ENCODE measurements at regions not wholly inside any gene's neighbourhood (a gene's known extent, or its start where the extent isn't known, plus 50 kb on each side); places are given as distances from the start of the nearest gene placed in this dataset.
"Not testable (repeated sequence)": the region's sequence is repeated elsewhere in the genome, so short reads cannot be mapped to it uniquely, and the experiment has no call there.

DNA sequence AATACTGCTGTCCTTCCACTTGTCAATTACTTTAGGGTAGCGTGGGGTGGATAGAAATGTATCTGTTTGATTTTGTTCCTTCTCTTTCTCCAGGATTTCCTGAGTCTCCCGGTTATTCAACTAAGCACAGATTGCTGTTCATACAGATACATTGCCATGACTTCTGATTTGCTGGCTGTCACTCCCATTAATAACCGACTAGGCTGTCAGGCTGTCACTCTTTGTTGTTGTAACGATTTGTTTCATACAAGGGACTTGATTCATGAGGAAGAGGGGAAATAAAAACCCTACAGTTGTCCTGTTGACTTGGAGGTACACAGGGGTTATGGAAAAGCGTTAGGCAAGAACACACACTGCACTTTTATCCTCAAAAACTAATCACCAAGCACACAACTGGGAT is 302.7 kb upstream of the SMIM21 start:
- 39 to 43% methylated on average over 5 of the region's 5 CpGs for WGBS, 2 donors
- Histone ChIP-seq H3K4me1 (no peaks in the 10 kb centered on the region), H3K4me3 (no peak overlapping the region), H3K27ac (no peak overlapping the region), H3K9me3 (no peaks in the 10 kb centered on the region), H3K36me3 (no peaks in the 10 kb centered on the region), H3K27me3 (no peaks in the 10 kb centered on the region)
- TF ChIP-seq EP300 (IDR thresholded peaks at IDR 0.05): no peak
- TF ChIP-seq CTCF (IDR thresholded peaks at IDR 0.05): no peak
- TF ChIP-seq POLR2A (IDR thresholded peaks at IDR 0.05): no peak
- TF ChIP-seq POLR2AphosphoS5 (IDR thresholded peaks at IDR 0.05): no peak
- DNase-seq (no peak), ATAC-seq (ENCODE audit: low FRiP score in 2 of 2) (no peak)

- no peaks in the 10 kb centered on the region for H3K4me1 ChIP-seq
- no peak overlapping the region for H3K4me3 ChIP-seq
- 78 to 80% methylated on average over 7 of the region's 7 CpGs for WGBS, 2 donors
- no peaks in the 10 kb centered on the region for H3K27me3 ChIP-seq
- no peaks in the 10 kb centered on the region for H3K36me3 ChIP-seq
- TF ChIP-seq EP300 (IDR thresholded peaks at IDR 0.05) (no peak), POLR2A (IDR thresholded peaks at IDR 0.05) (no peak)
- no peak overlapping the region for H3K27ac ChIP-seq
- H3K9me3 ChIP-seq: no peaks in the 10 kb centered on the region
- DNase-seq (no peak), ATAC-seq (ENCODE audit: low FRiP score in 2 of 2) (no peak)
Observed at GRCh38 chr18:75728621-75729020, 301.1 kb upstream of the SMIM21 start.

- H3K27ac ChIP-seq: no peak overlapping the region
- H3K4me3 ChIP-seq: no peak overlapping the region
- ATAC-seq (ENCODE audit: low FRiP score in 2 of 2) (peak in 1 of 2 donors; percentile 38), DNase-seq (peak in 1 of 2 donors; percentile 35)
- no peaks in the 10 kb centered on the region for H3K9me3 ChIP-seq
- 64 to 68% methylated on average over 7 of the region's 7 CpGs for WGBS, 2 donors
- no peaks in the 10 kb centered on the region for H3K27me3 ChIP-seq
- TF ChIP-seq EP300 (IDR thresholded peaks at IDR 0.05) (no peak), POLR2AphosphoS5 (IDR thresholded peaks at IDR 0.05) (no peak), CTCF (IDR thresholded peaks at IDR 0.05) (peak in 3 of 6 experiments; percentile 10 to 46 (median 21)), POLR2A (IDR thresholded peaks at IDR 0.05) (no peak)
- H3K4me1 ChIP-seq: no peaks in the 10 kb centered on the region
- no peaks in the 10 kb centered on the region for H3K36me3 ChIP-seq
Observed at GRCh38 chr18:75727456-75727855, 300.0 kb upstream of the SMIM21 start.

DNA sequence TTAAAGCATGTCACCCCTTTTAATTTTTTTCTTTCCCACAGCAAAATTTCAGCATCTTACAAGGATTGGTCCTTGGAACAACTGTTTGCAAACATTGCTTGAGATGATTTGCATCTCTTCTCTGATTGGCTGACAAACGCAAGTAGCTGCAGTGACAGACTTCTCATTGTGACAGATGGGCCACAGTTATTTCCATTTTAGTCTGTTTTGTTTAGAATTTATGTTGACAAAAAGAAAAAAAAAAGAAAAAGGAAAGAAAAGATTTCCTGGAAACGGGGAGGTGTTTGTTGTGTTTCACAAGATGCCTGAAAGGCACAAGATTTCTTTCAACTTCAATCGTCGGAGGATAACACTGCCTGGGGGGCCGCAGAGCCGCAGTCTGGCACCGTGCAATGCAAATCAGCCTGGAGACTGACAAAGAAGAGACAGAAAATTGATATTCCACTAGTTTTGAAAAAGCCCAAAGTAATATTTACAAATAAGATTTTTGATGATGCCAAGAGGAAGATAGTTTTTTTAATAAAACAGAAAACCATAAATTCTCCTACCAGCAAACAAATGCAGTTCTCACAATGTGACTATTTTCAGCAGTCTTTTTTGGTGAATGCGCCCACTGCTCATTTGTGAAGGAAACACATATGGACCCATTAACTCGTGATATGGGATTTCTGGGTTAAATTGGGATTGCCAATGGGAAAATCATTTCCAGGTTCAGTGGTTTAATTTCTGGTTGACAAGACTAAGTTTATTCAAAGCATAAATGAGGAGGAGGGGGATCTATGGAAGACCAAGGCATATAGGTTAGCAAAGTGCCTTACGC is 296.2 kb upstream of the SMIM21 start:
- ATAC-seq (ENCODE audit: low FRiP score in 2 of 2) (no peak), DNase-seq (peak in 1 of 2 donors; percentile 29)
- Histone ChIP-seq H3K9me3 (no peaks in the 10 kb centered on the region), H3K27me3 (no peaks in the 10 kb centered on the region), H3K4me1 (no peaks in the 10 kb centered on the region), H3K36me3 (no peaks in the 10 kb centered on the region), H3K27ac (no peak overlapping the region), H3K4me3 (no peak overlapping the region)
- TF ChIP-seq POLR2AphosphoS5 (IDR thresholded peaks at IDR 0.05) (no peak), POLR2A (IDR thresholded peaks at IDR 0.05) (no peak), EP300 (IDR thresholded peaks at IDR 0.05) (no peak), CTCF (IDR thresholded peaks at IDR 0.05) (no peak)
- WGBS, 2 donors: 65 to 68% methylated on average over 10 of the region's 10 CpGs

DNA sequence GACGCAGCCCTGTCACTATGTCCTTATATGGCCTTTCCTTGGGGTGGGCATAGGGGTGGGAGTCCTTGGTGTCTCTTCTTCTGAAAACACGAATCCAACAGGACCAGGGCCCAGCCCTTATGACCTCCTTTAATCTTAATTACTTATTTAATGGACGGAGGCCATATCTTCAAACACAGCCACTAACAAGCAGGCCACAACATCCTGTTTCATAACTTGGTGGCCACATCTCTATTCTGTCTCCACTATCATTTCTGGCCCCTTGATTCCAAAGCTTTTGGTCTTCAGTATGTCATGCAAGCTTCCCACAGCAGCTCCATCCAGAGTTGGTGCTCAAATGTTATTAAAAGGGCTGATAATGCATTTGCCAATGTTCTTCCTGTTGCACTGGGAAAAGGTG is 287.3 kb upstream of the SMIM21 start:
- WGBS, 2 donors: 47 to 71% methylated on average over 3 of the region's 3 CpGs
- Histone ChIP-seq H3K27me3 (no peaks in the 10 kb centered on the region), H3K4me3 (no peak overlapping the region), H3K36me3 (no peaks in the 10 kb centered on the region), H3K27ac (no peak overlapping the region), H3K4me1 (no peaks in the 10 kb centered on the region), H3K9me3 (no peaks in the 10 kb centered on the region)
- ATAC-seq (ENCODE audit: low FRiP score in 2 of 2) (no peak), DNase-seq (no peak)
- TF ChIP-seq EP300 (IDR thresholded peaks at IDR 0.05): no peak
- TF ChIP-seq POLR2AphosphoS5 (IDR thresholded peaks at IDR 0.05): no peak
- no peak for TF ChIP-seq POLR2A (IDR thresholded peaks at IDR 0.05)
- TF ChIP-seq CTCF (IDR thresholded peaks at IDR 0.05): no peak

- not testable (repeated sequence) for H3K27ac ChIP-seq; H3K4me1 ChIP-seq; ATAC-seq (ENCODE audit: low FRiP score in 2 of 2); H3K27me3 ChIP-seq; H3K4me3 ChIP-seq; DNase-seq; H3K9me3 ChIP-seq; H3K36me3 ChIP-seq
- 92 to 93% methylated on average over 19 to 23 of the region's 24 CpGs for WGBS, 2 donors
Observed at GRCh38 chr18:75712124-75712867, 284.8 kb upstream of the SMIM21 start.
